ENCODE measurements at regions not wholly inside any gene's neighbourhood (a gene's known extent, or its start where the extent isn't known, plus 50 kb on each side); places are given as distances from the start of the nearest gene placed in this dataset.
"Not testable (repeated sequence)": the region's sequence is repeated elsewhere in the genome, so short reads cannot be mapped to it uniquely, and the experiment has no call there.

GRCh38 chr20:7159903-7160302, 392.4 kb downstream of the BMP2 start:
- Histone ChIP-seq H3K27me3 (replicated peaks; ENCODE audit: insufficient read depth) (no peaks in the 10 kb centered on the region), H3F3A (ENCODE audit: insufficient read depth) (no peaks in the 10 kb centered on the region), H3K4me2 (ENCODE audit: unreplicated experiment) (no peak overlapping the region), H3K79me2 (ENCODE audit: insufficient read depth) (no peaks in the 10 kb centered on the region), H3K4me1 (ENCODE audit: insufficient read depth) (no peaks in the 10 kb centered on the region), H3K9ac (no peak overlapping the region), H3K27ac (no peak overlapping the region), H3K4me3 (no peak overlapping the region), H3K36me3 (ENCODE audit: low read depth) (no peaks in the 10 kb centered on the region), H4K20me1 (ENCODE audit: insufficient read depth) (no peaks in the 10 kb centered on the region), H2AFZ (no peak overlapping the region), H3K9me3 (ENCODE audit: low read depth) (no peaks in the 10 kb centered on the region), H3K9me2 (ENCODE audit: insufficient read depth) (no peaks in the 10 kb centered on the region)
- TF ChIP-seq EZH2phosphoT487 (IDR thresholded peaks at IDR 0.05; ENCODE audit: insufficient read depth, low read depth) (no peak), EZH2 (IDR thresholded peaks at IDR 0.05; ENCODE audit: insufficient read depth, poor library complexity, severe bottlenecking) (no peak)
- DNase-seq: no peak
- in situ Hi-C loops (cut with MboI): no loop called here

GRCh38 chr20:7161690-7162089, 394.2 kb downstream of the BMP2 start:
- no peak overlapping the region for H3K4me2 ChIP-seq (ENCODE audit: unreplicated experiment)
- H3K27me3 ChIP-seq (replicated peaks; ENCODE audit: insufficient read depth): no peaks in the 10 kb centered on the region
- H3F3A ChIP-seq (ENCODE audit: insufficient read depth): no peaks in the 10 kb centered on the region
- no peaks in the 10 kb centered on the region for H3K9me3 ChIP-seq (ENCODE audit: low read depth)
- no peaks in the 10 kb centered on the region for H3K79me2 ChIP-seq (ENCODE audit: insufficient read depth)
- no peaks in the 10 kb centered on the region for H4K20me1 ChIP-seq (ENCODE audit: insufficient read depth)
- TF ChIP-seq EZH2 (IDR thresholded peaks at IDR 0.05; ENCODE audit: insufficient read depth, poor library complexity, severe bottlenecking): no peak
- no peak for TF ChIP-seq EZH2phosphoT487 (IDR thresholded peaks at IDR 0.05; ENCODE audit: insufficient read depth, low read depth)
- H3K4me1 ChIP-seq (ENCODE audit: insufficient read depth): no peaks in the 10 kb centered on the region
- no peaks in the 10 kb centered on the region for H3K36me3 ChIP-seq (ENCODE audit: low read depth)
- in situ Hi-C loops (cut with MboI): no loop called here
- no peaks in the 10 kb centered on the region for H3K9me2 ChIP-seq (ENCODE audit: insufficient read depth)
- no peak overlapping the region for H2AFZ ChIP-seq
- H3K9ac ChIP-seq: no peak overlapping the region
- DNase-seq: peak; percentile 8
- no peak overlapping the region for H3K27ac ChIP-seq
- H3K4me3 ChIP-seq: no peak overlapping the region

- Histone ChIP-seq H3K27me3 (replicated peaks; ENCODE audit: insufficient read depth) (no peaks in the 10 kb centered on the region), H3F3A (ENCODE audit: insufficient read depth) (no peaks in the 10 kb centered on the region), H3K4me1 (ENCODE audit: insufficient read depth) (no peaks in the 10 kb centered on the region), H2AFZ (no peak overlapping the region), H3K79me2 (ENCODE audit: insufficient read depth) (no peaks in the 10 kb centered on the region), H4K20me1 (ENCODE audit: insufficient read depth) (no peaks in the 10 kb centered on the region), H3K9ac (no peak overlapping the region), H3K4me2 (ENCODE audit: unreplicated experiment) (no peak overlapping the region), H3K9me3 (ENCODE audit: low read depth) (no peaks in the 10 kb centered on the region), H3K36me3 (ENCODE audit: low read depth) (no peaks in the 10 kb centered on the region), H3K4me3 (no peak overlapping the region), H3K9me2 (ENCODE audit: insufficient read depth) (no peaks in the 10 kb centered on the region), H3K27ac (no peak overlapping the region)
- TF ChIP-seq EZH2 (IDR thresholded peaks at IDR 0.05; ENCODE audit: insufficient read depth, poor library complexity, severe bottlenecking) (no peak), EZH2phosphoT487 (IDR thresholded peaks at IDR 0.05; ENCODE audit: insufficient read depth, low read depth) (no peak)
- in situ Hi-C loops (cut with MboI): no loop called here
- WGBS, 2 experiments (ENCODE audit: low coverage in 1 of 2, low lambda C conversion rate in 2 of 2, missing lambda C conversion rate in 2 of 2): 20 to 25% methylated on average over 1 of the region's 1 CpG
- DNase-seq: peak; percentile 33
Observed at GRCh38 chr20:7171911-7172310, 404.4 kb downstream of the BMP2 start.

GRCh38 chr20:7174554-7174953, 407.1 kb downstream of the BMP2 start:
- no peak overlapping the region for H3K4me2 ChIP-seq (ENCODE audit: unreplicated experiment)
- in situ Hi-C loops (cut with MboI): no loop called here
- H4K20me1 ChIP-seq (ENCODE audit: insufficient read depth): no peaks in the 10 kb centered on the region
- H3K4me1 ChIP-seq (ENCODE audit: insufficient read depth): no peaks in the 10 kb centered on the region
- H3K9me3 ChIP-seq (ENCODE audit: low read depth): no peaks in the 10 kb centered on the region
- TF ChIP-seq EZH2phosphoT487 (IDR thresholded peaks at IDR 0.05; ENCODE audit: insufficient read depth, low read depth) (no peak), EZH2 (IDR thresholded peaks at IDR 0.05; ENCODE audit: insufficient read depth, poor library complexity, severe bottlenecking) (no peak)
- H3K9me2 ChIP-seq (ENCODE audit: insufficient read depth): no peaks in the 10 kb centered on the region
- H3K9ac ChIP-seq: no peak overlapping the region
- H3K27me3 ChIP-seq (replicated peaks; ENCODE audit: insufficient read depth): no peaks in the 10 kb centered on the region
- H3K27ac ChIP-seq: no peak overlapping the region
- H3F3A ChIP-seq (ENCODE audit: insufficient read depth): no peaks in the 10 kb centered on the region
- no peak overlapping the region for H3K4me3 ChIP-seq
- DNase-seq: no peak
- no peak overlapping the region for H2AFZ ChIP-seq
- WGBS, 2 experiments (ENCODE audit: low coverage in 1 of 2, low lambda C conversion rate in 2 of 2, missing lambda C conversion rate in 2 of 2): 57 to 68% methylated on average over 2 of the region's 2 CpGs
- no peaks in the 10 kb centered on the region for H3K79me2 ChIP-seq (ENCODE audit: insufficient read depth)
- H3K36me3 ChIP-seq (ENCODE audit: low read depth): no peaks in the 10 kb centered on the region

- H3K9ac ChIP-seq; H3K79me2 ChIP-seq (ENCODE audit: insufficient read depth); H3K36me3 ChIP-seq (ENCODE audit: low read depth); H3K4me2 ChIP-seq (ENCODE audit: unreplicated experiment); H2AFZ ChIP-seq; H3F3A ChIP-seq (ENCODE audit: insufficient read depth); H3K27me3 ChIP-seq (replicated peaks; ENCODE audit: insufficient read depth); H3K4me1 ChIP-seq (ENCODE audit: insufficient read depth); H3K9me2 ChIP-seq (ENCODE audit: insufficient read depth); H3K4me3 ChIP-seq; H3K27ac ChIP-seq; H3K9me3 ChIP-seq (ENCODE audit: low read depth); in situ Hi-C loops (cut with MboI); H4K20me1 ChIP-seq (ENCODE audit: insufficient read depth); DNase-seq: not testable (repeated sequence)
- WGBS, 2 experiments (ENCODE audit: low coverage in 1 of 2, low lambda C conversion rate in 2 of 2, missing lambda C conversion rate in 2 of 2): 18 to 20% methylated on average over 1 of the region's 1 CpG
Observed at GRCh38 chr20:7175827-7176226, 408.3 kb downstream of the BMP2 start.

Measured in GM23248 (cell line).